ENCODE measurements at regions not wholly inside any gene's neighbourhood (a gene's known extent, or its start where the extent isn't known, plus 50 kb on each side); places are given as distances from the start of the nearest gene placed in this dataset.

DNA sequence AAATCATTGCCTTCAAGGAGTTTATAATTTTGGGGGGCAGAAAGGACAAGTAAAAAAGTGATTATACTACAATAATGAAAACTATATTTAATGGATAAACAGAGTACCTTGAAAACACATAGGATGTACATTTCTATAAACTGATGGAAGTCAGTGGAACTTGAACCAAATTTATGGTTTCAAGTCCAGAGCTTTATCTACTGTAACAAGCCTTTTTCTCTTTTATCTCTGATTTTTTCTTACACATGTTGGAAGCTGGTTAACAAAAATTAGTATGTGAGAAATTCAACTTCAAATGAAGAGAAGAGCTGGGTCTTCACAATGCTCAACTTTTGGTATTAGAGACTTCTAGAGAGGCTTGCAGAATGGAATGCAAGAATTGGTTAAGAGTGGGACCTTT is 393.6 kb downstream of the LMO7 start:
- H3K9me3 Mint-ChIP-seq (ENCODE audit: unreplicated experiment), result no peaks in the 10 kb centered on the region

DNA sequence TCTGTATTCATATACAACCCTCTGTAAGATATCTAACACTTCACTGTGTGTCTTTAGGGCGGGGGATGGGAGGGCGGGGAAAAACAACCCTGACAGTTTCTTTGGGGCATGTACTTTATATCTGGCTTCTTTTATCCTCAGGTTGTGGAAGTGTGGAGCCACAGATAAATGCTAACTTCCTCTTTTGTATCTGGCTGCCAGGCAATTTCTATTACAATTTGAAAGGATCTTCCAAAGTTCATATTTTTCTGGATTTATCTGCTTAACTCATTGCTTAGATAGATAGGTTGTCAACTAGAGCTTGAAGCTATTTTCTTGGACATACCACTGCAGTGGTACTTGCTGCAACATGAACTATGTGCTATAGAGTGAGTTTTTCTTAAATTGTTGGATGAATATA is 393.0 kb downstream of the LMO7 start:
- Histone ChIP-seq H3K27ac (ENCODE audit: low read depth, low read length) (no peak overlapping the region), H3K9me3 (ENCODE audit: insufficient read depth, low read depth, low read length) (no peaks in the 10 kb centered on the region), H4K20me1 (ENCODE audit: insufficient read depth, low read length) (no peaks in the 10 kb centered on the region), H2AFZ (ENCODE audit: low read depth, low read length) (no peak overlapping the region), H3K27me3 (ENCODE audit: insufficient read depth, low read length) (no peaks in the 10 kb centered on the region), H3K4me2 (ENCODE audit: low read length) (no peak overlapping the region), H3K79me2 (ENCODE audit: insufficient read depth, low read length) (no peaks in the 10 kb centered on the region), H3K36me3 (ENCODE audit: insufficient read depth, low read length) (no peaks in the 10 kb centered on the region), H3K4me1 (ENCODE audit: insufficient read depth, low read length) (no peaks in the 10 kb centered on the region), H3K9ac (ENCODE audit: low read length) (no peak overlapping the region), H3K4me3 (ENCODE audit: insufficient read depth, low read depth, low read length) (no peak overlapping the region)
- Mint-ChIP-seq H3K4me1 (ENCODE audit: low read depth, unreplicated experiment) (peaks cover 2% of the 10 kb centered on the region), H3K36me3 (ENCODE audit: low read depth, unreplicated experiment) (no peaks in the 10 kb centered on the region), H3K4me3 (ENCODE audit: unreplicated experiment) (no peak overlapping the region), H3K9me3 (ENCODE audit: unreplicated experiment) (no peaks in the 10 kb centered on the region), H3K27ac (ENCODE audit: unreplicated experiment) (no peak overlapping the region), H3K27me3 (ENCODE audit: low read depth, unreplicated experiment) (no peaks in the 10 kb centered on the region)
- no peak for FAIRE-seq
- DNase-seq (ENCODE audit: low read depth), result no peak
- TF ChIP-seq EZH2 (IDR thresholded peaks at IDR 0.05; ENCODE audit: insufficient read depth, low read length), result no peak
- TF ChIP-seq, protein P1, sequence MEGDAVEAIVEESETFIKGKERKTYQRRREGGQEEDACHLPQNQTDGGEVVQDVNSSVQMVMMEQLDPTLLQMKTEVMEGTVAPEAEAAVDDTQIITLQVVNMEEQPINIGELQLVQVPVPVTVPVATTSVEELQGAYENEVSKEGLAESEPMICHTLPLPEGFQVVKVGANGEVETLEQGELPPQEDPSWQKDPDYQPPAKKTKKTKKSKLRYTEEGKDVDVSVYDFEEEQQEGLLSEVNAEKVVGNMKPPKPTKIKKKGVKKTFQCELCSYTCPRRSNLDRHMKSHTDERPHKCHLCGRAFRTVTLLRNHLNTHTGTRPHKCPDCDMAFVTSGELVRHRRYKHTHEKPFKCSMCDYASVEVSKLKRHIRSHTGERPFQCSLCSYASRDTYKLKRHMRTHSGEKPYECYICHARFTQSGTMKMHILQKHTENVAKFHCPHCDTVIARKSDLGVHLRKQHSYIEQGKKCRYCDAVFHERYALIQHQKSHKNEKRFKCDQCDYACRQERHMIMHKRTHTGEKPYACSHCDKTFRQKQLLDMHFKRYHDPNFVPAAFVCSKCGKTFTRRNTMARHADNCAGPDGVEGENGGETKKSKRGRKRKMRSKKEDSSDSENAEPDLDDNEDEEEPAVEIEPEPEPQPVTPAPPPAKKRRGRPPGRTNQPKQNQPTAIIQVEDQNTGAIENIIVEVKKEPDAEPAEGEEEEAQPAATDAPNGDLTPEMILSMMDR (IDR thresholded peaks at IDR 0.05; ENCODE audit: insufficient read depth, low read depth, low read length), result no peak

More for the DNA sequence above, 393.6 kb downstream of the LMO7 start:
- H3K36me3 ChIP-seq (ENCODE audit: insufficient read depth, low read length), result no peaks in the 10 kb centered on the region
- FAIRE-seq (no peak), DNase-seq (ENCODE audit: low read depth) (no peak)
- H3K9ac ChIP-seq (ENCODE audit: low read length), result no peak overlapping the region
- H3K27me3 Mint-ChIP-seq (ENCODE audit: low read depth, unreplicated experiment), result no peaks in the 10 kb centered on the region
- H3K4me1 ChIP-seq (ENCODE audit: insufficient read depth, low read length), result no peaks in the 10 kb centered on the region
- H3K27ac ChIP-seq (ENCODE audit: low read depth, low read length), result no peak overlapping the region
- no peak for TF ChIP-seq EZH2 (IDR thresholded peaks at IDR 0.05; ENCODE audit: insufficient read depth, low read length)
- TF ChIP-seq, protein P1 (IDR thresholded peaks at IDR 0.05; ENCODE audit: insufficient read depth, low read depth, low read length), result no peak
- H3K4me3 ChIP-seq (ENCODE audit: insufficient read depth, low read depth, low read length), result no peak overlapping the region
- H3K27me3 ChIP-seq (ENCODE audit: insufficient read depth, low read length), result no peaks in the 10 kb centered on the region
- no peaks in the 10 kb centered on the region for H3K79me2 ChIP-seq (ENCODE audit: insufficient read depth, low read length)
- no peaks in the 10 kb centered on the region for H3K4me1 Mint-ChIP-seq (ENCODE audit: low read depth, unreplicated experiment)
- no peaks in the 10 kb centered on the region for H4K20me1 ChIP-seq (ENCODE audit: insufficient read depth, low read length)
- no peaks in the 10 kb centered on the region for H3K9me3 ChIP-seq (ENCODE audit: insufficient read depth, low read depth, low read length)
- no peak overlapping the region for H3K4me3 Mint-ChIP-seq (ENCODE audit: unreplicated experiment)
- H3K4me2 ChIP-seq (ENCODE audit: low read length), result no peak overlapping the region
- H3K27ac Mint-ChIP-seq (ENCODE audit: unreplicated experiment), result no peak overlapping the region
- no peak overlapping the region for H2AFZ ChIP-seq (ENCODE audit: low read depth, low read length)
- no peaks in the 10 kb centered on the region for H3K36me3 Mint-ChIP-seq (ENCODE audit: low read depth, unreplicated experiment)

- H3K27ac Mint-ChIP-seq (ENCODE audit: unreplicated experiment), result no peak overlapping the region
- peaks cover 16% of the 10 kb centered on the region for H3K4me1 Mint-ChIP-seq (ENCODE audit: low read depth, unreplicated experiment)
- H3K9me3 ChIP-seq (ENCODE audit: insufficient read depth, low read depth, low read length), result no peaks in the 10 kb centered on the region
- peaks cover 3% of the 10 kb centered on the region for H3K9me3 Mint-ChIP-seq (ENCODE audit: unreplicated experiment)
- H4K20me1 ChIP-seq (ENCODE audit: insufficient read depth, low read length), result no peaks in the 10 kb centered on the region
- no peak overlapping the region for H3K27ac ChIP-seq (ENCODE audit: low read depth, low read length)
- no peak for DNase-seq (ENCODE audit: low read depth)
- no peak overlapping the region for H3K4me3 ChIP-seq (ENCODE audit: insufficient read depth, low read depth, low read length)
- H3K9ac ChIP-seq (ENCODE audit: low read length), result no peak overlapping the region
- H3K27me3 ChIP-seq (ENCODE audit: insufficient read depth, low read length), result no peaks in the 10 kb centered on the region
- H3K27me3 Mint-ChIP-seq (ENCODE audit: low read depth, unreplicated experiment), result no peaks in the 10 kb centered on the region
- H3K4me2 ChIP-seq (ENCODE audit: low read length), result no peak overlapping the region
- TF ChIP-seq EZH2 (IDR thresholded peaks at IDR 0.05; ENCODE audit: insufficient read depth, low read length), result no peak
- TF ChIP-seq, protein P1 (IDR thresholded peaks at IDR 0.05; ENCODE audit: insufficient read depth, low read depth, low read length), result no peak
- no peaks in the 10 kb centered on the region for H3K36me3 Mint-ChIP-seq (ENCODE audit: low read depth, unreplicated experiment)
- no peaks in the 10 kb centered on the region for H3K79me2 ChIP-seq (ENCODE audit: insufficient read depth, low read length)
- H3K36me3 ChIP-seq (ENCODE audit: insufficient read depth, low read length), result no peaks in the 10 kb centered on the region
- H3K4me1 ChIP-seq (ENCODE audit: insufficient read depth, low read length), result no peaks in the 10 kb centered on the region
- no peak overlapping the region for H3K4me3 Mint-ChIP-seq (ENCODE audit: unreplicated experiment)
- H2AFZ ChIP-seq (ENCODE audit: low read depth, low read length), result no peak overlapping the region
- FAIRE-seq, result no peak
Measured at GRCh38 chr13:76027131-76027530, 391.0 kb downstream of the LMO7 start.
